Pancreas (tissue), 10 donors: ENCODE measurements at regions not wholly inside any gene's neighbourhood (a gene's known extent, or its start where the extent isn't known, plus 50 kb on each side); places are given as distances from the start of the nearest gene placed in this dataset.

Experiments used
- ATAC-seq, 4 donors: fragments of 200-7000 bp; cut with Tn5 transposase; one replicate each; pipeline versions ENCODE4 v1.8.0 to v1.9.1; 2020; ENCODE audit warnings: mild to moderate bottlenecking in 4 of 4, moderate library complexity in 4 of 4
- DNase-seq, 6 donors: peaks; one replicate each; pipeline ENCODE4 v3.0.0-alpha.2; 2020
- FAIRE-seq: peaks from 2 replicates; lab custom pipeline; 2012; peaks lifted over from hg19 to GRCh38; lab: Jason Lieb, UNC
- H3K27ac ChIP-seq, 4 donors: fragments of 200-600 bp; sonication (generic); 1 replicate in 3 of 4; 2 replicates in 1 of 4; pipeline versions ENCODE4 v1.5.0 to v1.8.0; 2020
- H3K27me3 ChIP-seq, 4 donors: fragments of 200-600 bp; one replicate each; pipeline ENCODE4 v1.8.0; 2021
- H3K36me3 ChIP-seq, 3 donors: fragments of 200-600 bp; sonication (generic) in 1 of 3; one replicate each; pipeline versions ENCODE4 v1.5.0 to v1.8.0; 2020 to 2021
- H3K4me1 ChIP-seq, 3 donors: fragments of 200-600 bp; one replicate each; pipeline ENCODE4 v1.8.0; 2021
- H3K4me3 ChIP-seq, 4 donors: fragments of 200-600 bp; sonication (generic) in 2 of 4; one replicate each; pipeline versions ENCODE4 v1.5.0 to v1.8.0; 2020 to 2021
- H3K9me3 ChIP-seq, 4 donors: fragments of 200-600 bp; one replicate each; pipeline ENCODE4 v1.8.0; 2021
- WGBS, 2 donors: extraction: QIAGEN DNeasy Blood & Tissue Kit; methylation state at CpG; one replicate each; pipeline ENCODE4 v1.1.7; 2013; 5-methylcytosine and 5-hydroxymethylcytosine counted together
- intact Hi-C, 3 donors: fragments of 100-400 bp; cut with DNase I; formaldehyde crosslinking; loops; one replicate each; pipeline versions ENCODE4 v1.11.1 to v1.14.2; 2022
- TF ChIP-seq, protein P1 (sequence below), 4 donors: fragments of 200-600 bp; sonication (generic) in 3 of 4; IDR thresholded peaks; one replicate each; pipeline versions ENCODE4 v1.5.0 to v1.8.0; 2021; ENCODE audit warnings: antibody characterized with exemption in 4 of 4
- donor health status: healthy with polysubstance abuse.
- donor health status: DM: no; HTN: no; CAD: no; lungs with moderate emphysema.
- donor health status: DM: no; HTN: no; CAD: no.
- donor health status: control.
- donor health status: control.
- donor health status: Bipolar disorder and iron deficiency.
- donor health status: DM: yes; HTN: yes; CAD: no.
- donor health status: DM: no; HTN: no; CAD: no.
- donor health status: DM: no; HTN: no; CAD: no.
- donor health status: DM: yes; HTN: yes; CAD: no.

DNA sequence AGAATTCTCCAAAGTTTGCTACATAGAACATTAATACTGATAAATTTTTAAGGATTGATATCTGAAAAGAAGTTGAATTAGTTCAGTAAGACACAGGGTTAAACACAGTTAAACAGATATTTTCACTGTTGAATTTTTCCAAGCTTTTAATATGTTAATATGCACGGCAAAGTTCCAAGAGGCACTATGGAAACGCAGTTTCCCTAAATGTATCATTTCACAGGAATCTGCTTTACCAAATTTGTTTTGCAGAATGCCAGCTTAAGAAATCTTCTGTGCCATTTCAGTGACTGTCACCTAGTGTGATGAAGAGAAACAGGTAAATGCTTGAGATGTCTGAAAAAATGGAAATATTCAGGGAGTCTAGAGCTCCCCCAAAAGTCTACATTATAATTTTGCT lies 395.9 kb upstream of the GRIA3 start:
- no peaks in the 10 kb centered on the region for H3K36me3 ChIP-seq
- no peak for ATAC-seq
- TF ChIP-seq, protein P1, sequence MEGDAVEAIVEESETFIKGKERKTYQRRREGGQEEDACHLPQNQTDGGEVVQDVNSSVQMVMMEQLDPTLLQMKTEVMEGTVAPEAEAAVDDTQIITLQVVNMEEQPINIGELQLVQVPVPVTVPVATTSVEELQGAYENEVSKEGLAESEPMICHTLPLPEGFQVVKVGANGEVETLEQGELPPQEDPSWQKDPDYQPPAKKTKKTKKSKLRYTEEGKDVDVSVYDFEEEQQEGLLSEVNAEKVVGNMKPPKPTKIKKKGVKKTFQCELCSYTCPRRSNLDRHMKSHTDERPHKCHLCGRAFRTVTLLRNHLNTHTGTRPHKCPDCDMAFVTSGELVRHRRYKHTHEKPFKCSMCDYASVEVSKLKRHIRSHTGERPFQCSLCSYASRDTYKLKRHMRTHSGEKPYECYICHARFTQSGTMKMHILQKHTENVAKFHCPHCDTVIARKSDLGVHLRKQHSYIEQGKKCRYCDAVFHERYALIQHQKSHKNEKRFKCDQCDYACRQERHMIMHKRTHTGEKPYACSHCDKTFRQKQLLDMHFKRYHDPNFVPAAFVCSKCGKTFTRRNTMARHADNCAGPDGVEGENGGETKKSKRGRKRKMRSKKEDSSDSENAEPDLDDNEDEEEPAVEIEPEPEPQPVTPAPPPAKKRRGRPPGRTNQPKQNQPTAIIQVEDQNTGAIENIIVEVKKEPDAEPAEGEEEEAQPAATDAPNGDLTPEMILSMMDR (IDR thresholded peaks at IDR 0.05) = no peak
- DNase-seq = no peak
- H3K9me3 ChIP-seq = no peaks in the 10 kb centered on the region
- no peak for FAIRE-seq
- no peaks in the 10 kb centered on the region for H3K27me3 ChIP-seq
- intact Hi-C loops = no loop called here
- 65 to 71% methylated on average over 2 of the region's 2 CpGs for WGBS, 2 donors
- no peaks in the 10 kb centered on the region for H3K4me1 ChIP-seq
- no peak overlapping the region for H3K27ac ChIP-seq
- H3K4me3 ChIP-seq = no peak overlapping the region

DNA sequence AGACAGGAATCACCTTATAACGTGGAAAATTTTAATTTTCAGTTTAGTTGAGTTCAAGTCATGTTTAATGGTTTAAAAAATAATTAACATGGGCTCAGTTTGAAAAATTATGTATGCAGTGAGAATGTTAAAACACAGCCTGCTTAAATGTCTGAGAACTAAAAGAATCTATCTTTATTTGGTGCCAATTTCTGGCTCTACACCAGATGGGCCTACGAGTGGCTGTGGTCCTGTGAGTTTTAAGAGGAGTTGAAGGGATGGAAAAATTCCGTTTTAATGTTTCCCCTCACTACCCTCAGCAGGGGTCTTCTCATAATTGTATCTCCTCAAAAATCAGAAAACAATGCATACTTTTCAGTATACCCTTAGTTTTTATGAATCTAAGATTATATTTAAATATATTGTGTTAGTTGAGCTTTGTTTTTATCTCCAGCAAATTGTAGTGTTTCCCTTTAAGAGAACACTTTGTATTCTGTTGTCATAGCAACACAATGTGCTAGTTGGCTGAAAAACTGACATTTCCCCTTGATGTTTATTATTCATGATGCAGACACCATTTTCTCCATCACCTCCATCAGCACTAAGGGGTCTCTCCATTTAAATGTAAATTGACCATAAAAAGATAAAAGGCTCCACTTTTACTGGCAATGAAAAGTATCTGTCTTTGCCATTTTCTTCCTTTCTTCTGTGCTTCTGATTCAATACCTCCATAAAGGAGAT lies 393.5 kb upstream of the GRIA3 start:
- DNase-seq = no peak
- intact Hi-C loops = no loop called here
- Histone ChIP-seq H3K9me3 (no peaks in the 10 kb centered on the region), H3K27ac (no peak overlapping the region), H3K27me3 (no peaks in the 10 kb centered on the region), H3K4me1 (no peaks in the 10 kb centered on the region), H3K4me3 (no peak overlapping the region), H3K36me3 (no peaks in the 10 kb centered on the region)
- 35 to 41% methylated on average over 3 of the region's 3 CpGs for WGBS, 2 donors
- ATAC-seq = no peak
- TF ChIP-seq, protein P1 (IDR thresholded peaks at IDR 0.05) = no peak
- no peak for FAIRE-seq

DNA sequence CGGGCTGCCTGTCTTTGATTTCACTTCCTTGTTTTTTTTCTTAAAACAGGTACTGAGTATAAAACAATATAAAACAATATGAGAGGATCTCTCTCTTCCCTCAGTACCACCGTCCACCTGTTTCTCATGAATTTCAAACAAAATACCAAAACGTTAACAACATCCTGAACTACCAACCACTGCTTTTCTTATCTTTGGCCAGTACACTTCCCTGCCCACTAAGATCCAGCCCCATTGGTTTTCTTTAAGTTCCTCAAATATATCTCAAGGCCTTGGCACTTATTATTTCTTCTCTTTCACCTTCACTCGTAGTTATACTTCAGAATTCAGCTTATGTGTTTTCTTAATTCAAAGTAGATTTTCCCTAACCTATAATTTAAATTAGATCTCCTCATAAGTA lies 370.2 kb upstream of the GRIA3 start:
- FAIRE-seq (no peak), ATAC-seq (no peak), DNase-seq (no peak)
- Histone ChIP-seq H3K27ac (no peak overlapping the region), H3K4me1 (no peaks in the 10 kb centered on the region), H3K36me3 (no peaks in the 10 kb centered on the region), H3K9me3 (no peaks in the 10 kb centered on the region), H3K27me3 (no peaks in the 10 kb centered on the region), H3K4me3 (no peak overlapping the region)
- TF ChIP-seq, protein P1 (IDR thresholded peaks at IDR 0.05) = no peak
- whole genome bisulfite sequencing, 2 donors = 49 to 51% methylated on average over 4 of the region's 4 CpGs
- intact Hi-C loops = no loop called here

DNA sequence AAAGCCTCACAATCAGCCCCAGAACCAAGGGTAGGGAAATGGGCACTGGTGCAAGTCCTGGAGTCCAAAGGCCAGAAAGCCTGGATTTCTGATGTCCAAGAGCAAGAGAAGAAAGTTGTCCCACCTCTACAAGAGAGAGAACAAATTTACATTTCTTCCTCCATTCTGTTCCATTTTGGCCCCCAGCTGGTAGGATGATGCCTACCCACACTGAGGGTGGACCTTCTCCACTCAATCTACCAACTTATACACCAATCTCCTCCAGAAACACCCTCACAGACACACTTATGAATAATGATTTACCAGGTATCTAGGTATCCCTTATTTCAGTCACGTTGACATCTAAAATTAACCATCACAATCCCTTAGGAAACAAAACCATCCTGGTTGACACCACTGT lies 367.8 kb upstream of the GRIA3 start:
- Histone ChIP-seq H3K4me3 (no peak overlapping the region), H3K9me3 (no peaks in the 10 kb centered on the region), H3K27me3 (no peaks in the 10 kb centered on the region), H3K36me3 (no peaks in the 10 kb centered on the region), H3K27ac (no peak overlapping the region), H3K4me1 (no peaks in the 10 kb centered on the region)
- intact Hi-C loops = no loop called here
- 60 to 74% methylated on average over 1 of the region's 1 CpG for WGBS, 2 donors
- ATAC-seq = no peak
- FAIRE-seq = no peak
- TF ChIP-seq, protein P1 (IDR thresholded peaks at IDR 0.05) = no peak
- DNase-seq = no peak

DNA sequence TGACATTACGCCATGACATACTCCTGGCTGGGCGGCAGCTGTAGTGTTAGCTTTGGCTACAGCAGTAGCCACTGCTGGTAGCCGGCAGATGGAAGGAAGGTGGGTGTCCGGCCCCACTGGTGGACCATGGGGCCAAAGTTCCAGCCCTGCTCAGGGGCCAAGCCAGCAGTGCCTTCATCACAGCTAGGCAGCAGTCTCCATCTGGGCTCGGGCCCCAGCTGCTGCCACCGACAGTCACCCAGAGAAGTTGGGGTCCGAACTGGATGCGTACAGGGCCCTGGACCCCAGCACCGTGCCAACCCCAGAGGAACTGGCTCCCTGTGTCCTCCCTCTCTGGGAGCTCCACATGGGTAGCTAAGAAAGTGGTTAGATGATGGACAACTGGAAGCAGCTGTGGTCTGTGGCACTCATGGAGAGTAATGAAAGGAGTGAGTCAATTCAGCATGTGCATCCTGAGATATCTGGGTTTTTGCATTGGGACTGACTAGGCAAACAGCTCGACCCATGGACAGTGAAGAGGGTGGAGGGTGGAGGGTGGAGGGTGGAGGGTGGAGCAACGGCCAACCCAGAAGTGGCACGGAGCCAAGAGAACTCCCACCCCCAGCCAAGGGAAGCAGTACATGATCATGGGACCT lies 366.6 kb upstream of the GRIA3 start:
- intact Hi-C loops = no loop called here
- H3K9me3 ChIP-seq = no peaks in the 10 kb centered on the region
- DNase-seq (peak in 2 of 6 donors; percentile 12 to 38), ATAC-seq (no peak), FAIRE-seq (no peak)
- H3K27me3 ChIP-seq = no peaks in the 10 kb centered on the region
- WGBS, 2 donors = 72 to 75% methylated on average over 12 of the region's 12 CpGs
- H3K36me3 ChIP-seq = no peaks in the 10 kb centered on the region
- TF ChIP-seq, protein P1 (IDR thresholded peaks at IDR 0.05) = no peak
- no peak overlapping the region for H3K27ac ChIP-seq
- no peak overlapping the region for H3K4me3 ChIP-seq
- H3K4me1 ChIP-seq = no peaks in the 10 kb centered on the region
